ENCODE measurements at regions not wholly inside any gene's neighbourhood (a gene's known extent, or its start where the extent isn't known, plus 50 kb on each side); places are given as distances from the start of the nearest gene placed in this dataset.

DNA sequence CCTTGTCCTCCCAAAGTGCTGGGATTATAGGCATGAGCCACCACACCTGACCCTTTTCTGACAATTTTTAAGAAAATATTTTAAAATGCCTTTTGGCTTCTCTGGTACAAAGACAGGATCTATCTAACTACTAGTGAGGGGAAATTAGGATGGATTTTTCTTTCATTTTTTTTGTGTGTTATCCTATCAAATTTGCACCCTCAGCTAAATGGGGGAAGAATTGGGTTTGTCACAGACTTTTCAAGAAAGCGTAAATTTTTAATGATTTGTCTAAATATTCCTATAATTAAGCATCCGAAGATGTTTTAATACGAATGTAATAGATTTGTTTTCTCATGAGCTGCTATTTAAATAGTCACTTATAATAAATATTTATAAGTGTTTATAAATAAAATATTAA lies 340.0 kb upstream of the ETAA1 start:
- H3K27me3 ChIP-seq (ENCODE audit: control insufficient read depth in 1 of 2, insufficient read depth in 2 of 2, low read length in 2 of 2): no peaks in the 10 kb centered on the region
- H3K4me3 ChIP-seq (ENCODE audit: low read length in 2 of 2): no peak overlapping the region
- H3K9ac ChIP-seq (ENCODE audit: low read length in 2 of 2): no peak overlapping the region
- H3K9me3 ChIP-seq (ENCODE audit: control insufficient read depth in 2 of 2, low read length in 2 of 2): no peaks in the 10 kb centered on the region
- no peaks in the 10 kb centered on the region for H3K36me3 ChIP-seq (ENCODE audit: control insufficient read depth in 2 of 2, insufficient read depth in 2 of 2, low read length in 2 of 2)
- H3K27ac ChIP-seq (ENCODE audit: low read length): no peak overlapping the region
- no peaks in the 10 kb centered on the region for H3K4me1 ChIP-seq (ENCODE audit: control insufficient read depth, insufficient read depth, low read length)

GRCh38 chr2:67057901-67058703 lies 339.0 kb upstream of the ETAA1 start:
- Histone ChIP-seq H3K4me1 (ENCODE audit: control insufficient read depth, insufficient read depth, low read length) (no peaks in the 10 kb centered on the region), H3K9ac (ENCODE audit: low read length in 2 of 2) (no peak overlapping the region), H3K27me3 (ENCODE audit: control insufficient read depth in 1 of 2, insufficient read depth in 2 of 2, low read length in 2 of 2) (no peaks in the 10 kb centered on the region), H3K4me3 (ENCODE audit: low read length in 2 of 2) (no peak overlapping the region), H3K27ac (ENCODE audit: low read length) (no peak overlapping the region), H3K9me3 (ENCODE audit: control insufficient read depth in 2 of 2, low read length in 2 of 2) (no peaks in the 10 kb centered on the region), H3K36me3 (ENCODE audit: control insufficient read depth in 2 of 2, insufficient read depth in 2 of 2, low read length in 2 of 2) (no peaks in the 10 kb centered on the region)

GRCh38 chr2:67065046-67065445 lies 332.1 kb upstream of the ETAA1 start:
- peak overlapping the region; percentile 6 for H3K27ac ChIP-seq (ENCODE audit: low read length)
- H3K27me3 ChIP-seq (ENCODE audit: control insufficient read depth in 1 of 2, insufficient read depth in 2 of 2, low read length in 2 of 2): no peaks in the 10 kb centered on the region
- H3K36me3 ChIP-seq (ENCODE audit: control insufficient read depth in 2 of 2, insufficient read depth in 2 of 2, low read length in 2 of 2): no peaks in the 10 kb centered on the region

GRCh38 chr2:67066782-67067181 lies 330.4 kb upstream of the ETAA1 start:
- no peak overlapping the region for H3K27ac ChIP-seq (ENCODE audit: low read length)
- no peak overlapping the region for H3K4me3 ChIP-seq (ENCODE audit: low read length in 2 of 2)
- H3K27me3 ChIP-seq (ENCODE audit: control insufficient read depth in 1 of 2, insufficient read depth in 2 of 2, low read length in 2 of 2): no peaks in the 10 kb centered on the region
- H3K9ac ChIP-seq (ENCODE audit: low read length in 2 of 2): no peak overlapping the region
- no peaks in the 10 kb centered on the region for H3K4me1 ChIP-seq (ENCODE audit: control insufficient read depth, insufficient read depth, low read length)
- no peaks in the 10 kb centered on the region for H3K9me3 ChIP-seq (ENCODE audit: control insufficient read depth in 2 of 2, low read length in 2 of 2)
- no peaks in the 10 kb centered on the region for H3K36me3 ChIP-seq (ENCODE audit: control insufficient read depth in 2 of 2, insufficient read depth in 2 of 2, low read length in 2 of 2)

More at GRCh38 chr2:67065046-67065445, 332.1 kb upstream of the ETAA1 start:
- no peak overlapping the region for H3K9ac ChIP-seq (ENCODE audit: low read length in 2 of 2)
- no peaks in the 10 kb centered on the region for H3K4me1 ChIP-seq (ENCODE audit: control insufficient read depth, insufficient read depth, low read length)
- no peak overlapping the region for H3K4me3 ChIP-seq (ENCODE audit: low read length in 2 of 2)
- H3K9me3 ChIP-seq (ENCODE audit: control insufficient read depth in 2 of 2, low read length in 2 of 2): no peaks in the 10 kb centered on the region

DNA sequence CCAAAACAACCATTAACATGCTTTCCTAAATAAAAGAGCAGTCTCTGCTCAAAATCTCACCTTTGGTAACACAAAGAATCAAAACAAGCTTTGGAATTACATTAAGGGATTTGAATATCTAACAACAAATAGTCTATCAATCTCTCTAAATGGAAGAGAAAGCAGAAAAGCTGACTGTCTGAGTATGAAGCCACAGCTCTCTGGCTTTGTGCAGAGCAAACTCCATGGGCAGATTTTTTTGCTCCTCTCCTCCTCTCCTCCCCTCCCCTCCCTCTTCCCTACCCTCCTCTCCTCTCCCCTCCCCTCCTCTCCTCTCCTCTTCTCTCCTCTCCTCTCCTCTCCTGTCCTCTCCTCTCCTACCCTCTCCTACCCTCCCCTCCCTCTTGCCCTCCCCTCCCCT lies 329.5 kb upstream of the ETAA1 start:
- Histone ChIP-seq H3K27me3 (ENCODE audit: control insufficient read depth in 1 of 2, insufficient read depth in 2 of 2, low read length in 2 of 2) (no peaks in the 10 kb centered on the region), H3K36me3 (ENCODE audit: control insufficient read depth in 2 of 2, insufficient read depth in 2 of 2, low read length in 2 of 2) (no peaks in the 10 kb centered on the region), H3K9me3 (ENCODE audit: control insufficient read depth in 2 of 2, low read length in 2 of 2) (no peaks in the 10 kb centered on the region), H3K27ac (ENCODE audit: low read length) (no peak overlapping the region), H3K4me1 (ENCODE audit: control insufficient read depth, insufficient read depth, low read length) (no peaks in the 10 kb centered on the region), H3K9ac (ENCODE audit: low read length in 2 of 2) (no peak overlapping the region), H3K4me3 (ENCODE audit: low read length in 2 of 2) (no peak overlapping the region)

- H3K27ac ChIP-seq (ENCODE audit: low read length): no peak overlapping the region
- no peaks in the 10 kb centered on the region for H3K4me1 ChIP-seq (ENCODE audit: control insufficient read depth, insufficient read depth, low read length)
- H3K9ac ChIP-seq (ENCODE audit: low read length in 2 of 2): no peak overlapping the region
- no peaks in the 10 kb centered on the region for H3K9me3 ChIP-seq (ENCODE audit: control insufficient read depth in 2 of 2, low read length in 2 of 2)
- no peaks in the 10 kb centered on the region for H3K36me3 ChIP-seq (ENCODE audit: control insufficient read depth in 2 of 2, insufficient read depth in 2 of 2, low read length in 2 of 2)
- H3K27me3 ChIP-seq (ENCODE audit: control insufficient read depth in 1 of 2, insufficient read depth in 2 of 2, low read length in 2 of 2): no peaks in the 10 kb centered on the region
- H3K4me3 ChIP-seq (ENCODE audit: low read length in 2 of 2): no peak overlapping the region
Observed at GRCh38 chr2:67070826-67071225, 326.3 kb upstream of the ETAA1 start.

GRCh38 chr2:67075056-67075455 lies 322.1 kb upstream of the ETAA1 start:
- no peak overlapping the region for H3K9ac ChIP-seq (ENCODE audit: low read length in 2 of 2)
- no peak overlapping the region for H3K4me3 ChIP-seq (ENCODE audit: low read length in 2 of 2)
- H3K27me3 ChIP-seq (ENCODE audit: control insufficient read depth in 1 of 2, insufficient read depth in 2 of 2, low read length in 2 of 2): no peaks in the 10 kb centered on the region
- H3K36me3 ChIP-seq (ENCODE audit: control insufficient read depth in 2 of 2, insufficient read depth in 2 of 2, low read length in 2 of 2): no peaks in the 10 kb centered on the region
- H3K4me1 ChIP-seq (ENCODE audit: control insufficient read depth, insufficient read depth, low read length): no peaks in the 10 kb centered on the region
- H3K27ac ChIP-seq (ENCODE audit: low read length): no peak overlapping the region
- H3K9me3 ChIP-seq (ENCODE audit: control insufficient read depth in 2 of 2, low read length in 2 of 2): no peaks in the 10 kb centered on the region

- H3K9me3 ChIP-seq (ENCODE audit: control insufficient read depth in 2 of 2, low read length in 2 of 2): peaks cover 4 to 5% of the 10 kb centered on the region in 2 donors
- H3K4me3 ChIP-seq (ENCODE audit: low read length in 2 of 2): no peak overlapping the region
- no peak overlapping the region for H3K9ac ChIP-seq (ENCODE audit: low read length in 2 of 2)
- no peak overlapping the region for H3K27ac ChIP-seq (ENCODE audit: low read length)
- no peaks in the 10 kb centered on the region for H3K4me1 ChIP-seq (ENCODE audit: control insufficient read depth, insufficient read depth, low read length)
- H3K36me3 ChIP-seq (ENCODE audit: control insufficient read depth in 2 of 2, insufficient read depth in 2 of 2, low read length in 2 of 2): no peaks in the 10 kb centered on the region
- no peaks in the 10 kb centered on the region for H3K27me3 ChIP-seq (ENCODE audit: control insufficient read depth in 1 of 2, insufficient read depth in 2 of 2, low read length in 2 of 2)
Observed at GRCh38 chr2:67075530-67076238, 321.4 kb upstream of the ETAA1 start.

DNA sequence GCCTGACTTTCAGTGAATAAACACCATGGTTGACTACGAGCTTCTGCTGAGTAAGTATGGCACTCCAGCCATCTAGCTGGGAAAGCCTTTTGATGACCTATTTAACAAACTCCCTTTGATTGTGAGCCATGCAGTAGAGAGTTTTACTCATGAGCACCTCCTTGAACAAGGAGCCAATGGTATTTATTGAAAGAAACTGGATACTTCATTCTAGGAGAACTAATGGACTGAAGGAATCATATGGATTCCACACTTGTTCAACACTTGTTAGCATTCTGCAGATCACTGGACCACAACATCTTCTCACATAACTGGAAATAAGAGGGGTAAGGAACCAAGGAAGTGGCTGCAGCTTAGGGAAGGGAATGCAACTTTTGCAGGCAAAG lies 320.9 kb upstream of the ETAA1 start:
- Histone ChIP-seq H3K4me3 (ENCODE audit: low read length in 2 of 2) (no peak overlapping the region), H3K36me3 (ENCODE audit: control insufficient read depth in 2 of 2, insufficient read depth in 2 of 2, low read length in 2 of 2) (no peaks in the 10 kb centered on the region), H3K27me3 (ENCODE audit: control insufficient read depth in 1 of 2, insufficient read depth in 2 of 2, low read length in 2 of 2) (no peaks in the 10 kb centered on the region), H3K9me3 (ENCODE audit: control insufficient read depth in 2 of 2, low read length in 2 of 2) (peaks cover 4 to 5% of the 10 kb centered on the region in 2 donors), H3K27ac (ENCODE audit: low read length) (no peak overlapping the region), H3K4me1 (ENCODE audit: control insufficient read depth, insufficient read depth, low read length) (no peaks in the 10 kb centered on the region), H3K9ac (ENCODE audit: low read length in 2 of 2) (no peak overlapping the region)

DNA sequence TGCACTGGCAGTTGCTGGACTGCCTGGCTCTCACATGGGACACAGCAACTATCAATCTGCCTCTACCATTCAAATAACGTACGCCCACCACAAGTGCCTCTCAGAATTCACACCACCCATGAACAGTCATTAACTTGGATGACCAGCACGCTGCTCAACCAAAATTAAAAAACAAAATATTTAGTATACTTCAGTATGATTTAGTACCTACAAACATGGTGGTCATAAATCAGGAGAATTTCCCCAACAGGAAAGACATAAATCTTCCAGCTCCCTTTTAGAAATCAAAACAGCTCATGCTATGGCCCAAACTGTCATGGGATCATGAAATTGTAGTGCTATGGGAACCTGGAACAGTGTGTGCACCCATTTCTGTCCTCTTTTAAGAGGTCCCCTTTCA lies 317.4 kb upstream of the ETAA1 start:
- H3K27ac ChIP-seq (ENCODE audit: low read length): no peak overlapping the region
- H3K27me3 ChIP-seq (ENCODE audit: control insufficient read depth in 1 of 2, insufficient read depth in 2 of 2, low read length in 2 of 2): no peaks in the 10 kb centered on the region
- peaks cover 6% of the 10 kb centered on the region for H3K4me1 ChIP-seq (ENCODE audit: control insufficient read depth, insufficient read depth, low read length)
- no peak overlapping the region for H3K9ac ChIP-seq (ENCODE audit: low read length in 2 of 2)
- peaks cover 4 to 5% of the 10 kb centered on the region in 2 donors for H3K9me3 ChIP-seq (ENCODE audit: control insufficient read depth in 2 of 2, low read length in 2 of 2)
- H3K4me3 ChIP-seq (ENCODE audit: low read length in 2 of 2): no peak overlapping the region
- no peaks in the 10 kb centered on the region for H3K36me3 ChIP-seq (ENCODE audit: control insufficient read depth in 2 of 2, insufficient read depth in 2 of 2, low read length in 2 of 2)

- H3K4me1 ChIP-seq (ENCODE audit: control insufficient read depth, insufficient read depth, low read length): peaks cover 11% of the 10 kb centered on the region
- no peaks in the 10 kb centered on the region for H3K27me3 ChIP-seq (ENCODE audit: control insufficient read depth in 1 of 2, insufficient read depth in 2 of 2, low read length in 2 of 2)
- H3K36me3 ChIP-seq (ENCODE audit: control insufficient read depth in 2 of 2, insufficient read depth in 2 of 2, low read length in 2 of 2): no peaks in the 10 kb centered on the region
- peaks cover 4 to 5% of the 10 kb centered on the region in 2 donors for H3K9me3 ChIP-seq (ENCODE audit: control insufficient read depth in 2 of 2, low read length in 2 of 2)
- no peak overlapping the region for H3K4me3 ChIP-seq (ENCODE audit: low read length in 2 of 2)
- no peak overlapping the region for H3K27ac ChIP-seq (ENCODE audit: low read length)
- no peak overlapping the region for H3K9ac ChIP-seq (ENCODE audit: low read length in 2 of 2)
Observed at GRCh38 chr2:67082813-67083212, 314.3 kb upstream of the ETAA1 start.
